Gastroesophageal sphincter (tissue), 4 donors: ENCODE measurements at regions not wholly inside any gene's neighbourhood (a gene's known extent, or its start where the extent isn't known, plus 50 kb on each side); places are given as distances from the start of the nearest gene placed in this dataset.

Source experiments
- ATAC-seq: fragments of 150-250 bp; one replicate; pipeline ENCODE4 v1.9.1; 2016; ENCODE audit warnings: mild to moderate bottlenecking, moderate library complexity
- H3K27ac ChIP-seq, 4 donors: fragments of 200-600 bp; sonication (generic) in 3 of 4; 1 replicate in 3 of 4; 2 replicates in 1 of 4; pipeline ENCODE4 v1.5.1; 2016 to 2019
- H3K27me3 ChIP-seq: fragments of 200-600 bp; sonication (generic); one replicate; pipeline ENCODE4 v1.5.1; 2019
- H3K36me3 ChIP-seq, 2 donors: fragments of 200-600 bp; sonication (generic); one replicate each; pipeline ENCODE4 v1.5.1; 2019; ENCODE audit warnings: control low read depth in 1 of 2
- H3K4me1 ChIP-seq, 3 donors: fragments of 200-600 bp; sonication (generic); 1 replicate in 2 of 3; 2 replicates in 1 of 3; pipeline ENCODE4 v1.5.1; 2016 to 2019; ENCODE audit warnings: control low read depth in 2 of 3
- H3K4me3 ChIP-seq, 2 donors: fragments of 200-600 bp; sonication (generic); one replicate each; pipeline ENCODE4 v1.5.1; 2019; ENCODE audit warnings: mild to moderate bottlenecking in 1 of 2, moderate library complexity in 1 of 2
- H3K9me3 ChIP-seq, 3 donors: fragments of 200-600 bp; sonication (generic); one replicate each; pipeline ENCODE4 v1.5.1; 2017 to 2019; ENCODE audit warnings: control low read depth in 2 of 3
- EP300 ChIP-seq: sonication (generic); formaldehyde crosslinking; IDR thresholded peaks from one replicate; pipeline ENCODE4 v1.6.1; 2017; ENCODE audit warnings: antibody characterized with exemption, mild to moderate bottlenecking
- POLR2A ChIP-seq, 2 donors: fragments of 450-650 bp; IDR thresholded peaks; one replicate each; pipeline ENCODE4 v1.6.1; 2017; ENCODE audit warnings: antibody characterized with exemption in 2 of 2, mild to moderate bottlenecking in 2 of 2, moderate library complexity in 1 of 2
- POLR2AphosphoS5 ChIP-seq: sonication (generic); formaldehyde crosslinking; IDR thresholded peaks from one replicate; pipeline ENCODE4 v1.6.1; 2017; ENCODE audit warnings: antibody characterized with exemption
- WGBS, 2 donors: methylation state at CpG; one replicate each; pipeline ENCODE4 v1.1.5; 2018; ENCODE audit warnings: low coverage in 1 of 2; 5-methylcytosine and 5-hydroxymethylcytosine counted together
- TF ChIP-seq, protein P1 (sequence below), 4 experiments: fragments of 200-600 bp in 2 of 4; fragments of 450-650 bp in 2 of 4; sonication (generic) in 1 of 4; IDR thresholded peaks; one replicate each; pipeline ENCODE4 v1.5.1; 2017 to 2019; ENCODE audit warnings: antibody characterized with exemption in 4 of 4, mild to moderate bottlenecking in 2 of 4, moderate library complexity in 2 of 4

- Histone ChIP-seq H3K4me3 (no peak overlapping the region), H3K9me3 (peaks cover 0 to 25% (median 0%) of the 10 kb centered on the region in 3 donors), H3K27me3 (no peaks in the 10 kb centered on the region), H3K36me3 (no peaks in the 10 kb centered on the region), H3K27ac (no peak overlapping the region), H3K4me1 (no peaks in the 10 kb centered on the region)
- TF ChIP-seq POLR2AphosphoS5 (no peak), EP300 (no peak), POLR2A (IDR thresholded peaks at IDR 0.05) (no peak)
- TF ChIP-seq, protein P1, sequence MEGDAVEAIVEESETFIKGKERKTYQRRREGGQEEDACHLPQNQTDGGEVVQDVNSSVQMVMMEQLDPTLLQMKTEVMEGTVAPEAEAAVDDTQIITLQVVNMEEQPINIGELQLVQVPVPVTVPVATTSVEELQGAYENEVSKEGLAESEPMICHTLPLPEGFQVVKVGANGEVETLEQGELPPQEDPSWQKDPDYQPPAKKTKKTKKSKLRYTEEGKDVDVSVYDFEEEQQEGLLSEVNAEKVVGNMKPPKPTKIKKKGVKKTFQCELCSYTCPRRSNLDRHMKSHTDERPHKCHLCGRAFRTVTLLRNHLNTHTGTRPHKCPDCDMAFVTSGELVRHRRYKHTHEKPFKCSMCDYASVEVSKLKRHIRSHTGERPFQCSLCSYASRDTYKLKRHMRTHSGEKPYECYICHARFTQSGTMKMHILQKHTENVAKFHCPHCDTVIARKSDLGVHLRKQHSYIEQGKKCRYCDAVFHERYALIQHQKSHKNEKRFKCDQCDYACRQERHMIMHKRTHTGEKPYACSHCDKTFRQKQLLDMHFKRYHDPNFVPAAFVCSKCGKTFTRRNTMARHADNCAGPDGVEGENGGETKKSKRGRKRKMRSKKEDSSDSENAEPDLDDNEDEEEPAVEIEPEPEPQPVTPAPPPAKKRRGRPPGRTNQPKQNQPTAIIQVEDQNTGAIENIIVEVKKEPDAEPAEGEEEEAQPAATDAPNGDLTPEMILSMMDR (IDR thresholded peaks at IDR 0.05), result no peak
- 88 to 99% methylated on average over 1 to 4 of the region's 4 CpGs for WGBS, 2 donors
- no peak for ATAC-seq
Measured at GRCh38 chr14:101325319-101325718, 236.0 kb upstream of the DIO3 start.

DNA sequence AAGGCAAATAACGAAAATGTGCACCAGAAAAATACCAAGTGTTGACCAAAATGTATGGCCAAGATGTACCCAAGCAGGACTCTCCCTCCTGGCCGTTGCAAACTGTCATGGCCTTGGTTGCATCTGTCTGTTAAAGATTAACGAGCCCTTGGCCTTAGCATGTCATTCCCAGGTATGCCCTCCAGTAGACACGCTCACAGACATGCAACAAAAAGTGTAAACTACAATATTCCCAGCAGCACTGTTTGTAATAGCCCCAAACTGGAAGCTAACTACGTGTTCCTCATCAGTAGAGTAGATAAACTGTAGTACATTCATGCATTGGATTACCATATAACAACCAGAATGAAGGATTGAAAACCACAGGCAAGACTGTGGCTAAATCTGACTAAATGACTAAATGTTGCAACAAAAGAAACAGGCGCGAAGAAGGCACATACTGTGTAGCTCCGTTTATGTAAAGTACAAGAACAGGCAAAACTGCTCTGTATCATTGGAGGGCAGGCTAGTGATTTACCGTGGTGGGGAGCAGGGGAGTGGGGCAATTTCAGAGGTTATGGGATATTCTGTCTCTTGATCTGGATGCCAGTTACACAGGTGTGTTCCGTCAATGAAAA lies 232.8 kb upstream of the DIO3 start:
- no peaks in the 10 kb centered on the region for H3K36me3 ChIP-seq
- WGBS, 2 donors, result 61 to 68% methylated on average over 9 to 10 of the region's 10 CpGs
- no peak overlapping the region for H3K4me3 ChIP-seq
- peaks cover 10% of the 10 kb centered on the region for H3K27me3 ChIP-seq
- ATAC-seq, result no peak
- H3K4me1 ChIP-seq, result no peaks in the 10 kb centered on the region
- H3K9me3 ChIP-seq, result peaks cover 0 to 16% (median 0%) of the 10 kb centered on the region in 3 donors
- no peak overlapping the region for H3K27ac ChIP-seq
- TF ChIP-seq EP300 (no peak), POLR2AphosphoS5 (no peak), POLR2A (IDR thresholded peaks at IDR 0.05) (no peak)
- TF ChIP-seq, protein P1 (IDR thresholded peaks at IDR 0.05), result no peak

GRCh38 chr14:101330416-101331140 lies 230.7 kb upstream of the DIO3 start:
- TF ChIP-seq EP300 (no peak), POLR2AphosphoS5 (no peak), POLR2A (IDR thresholded peaks at IDR 0.05) (no peak)
- TF ChIP-seq, protein P1 (IDR thresholded peaks at IDR 0.05), result no peak
- WGBS, 2 donors, result 63 to 83% methylated on average over 2 to 17 of the region's 22 CpGs
- no peak overlapping the region for H3K4me3 ChIP-seq
- peaks cover 21% of the 10 kb centered on the region for H3K27me3 ChIP-seq
- no peak overlapping the region for H3K27ac ChIP-seq
- no peaks in the 10 kb centered on the region for H3K9me3 ChIP-seq
- no peak for ATAC-seq
- H3K4me1 ChIP-seq, result no peaks in the 10 kb centered on the region
- H3K36me3 ChIP-seq, result no peaks in the 10 kb centered on the region

GRCh38 chr14:101331141-101331525 lies 230.2 kb upstream of the DIO3 start:
- ATAC-seq, result no peak

More at GRCh38 chr14:101331141-101331525, 230.2 kb upstream of the DIO3 start:
- H3K4me1 ChIP-seq, result peaks cover 0 to 4% (median 0%) of the 10 kb centered on the region in 3 donors
- TF ChIP-seq POLR2A (IDR thresholded peaks at IDR 0.05) (no peak), EP300 (no peak), POLR2AphosphoS5 (no peak)
- TF ChIP-seq, protein P1 (IDR thresholded peaks at IDR 0.05), result no peak
- peaks cover 21% of the 10 kb centered on the region for H3K27me3 ChIP-seq
- WGBS, 2 donors, result 84 to 96% methylated on average over 5 to 7 of the region's 10 CpGs
- no peaks in the 10 kb centered on the region for H3K9me3 ChIP-seq
- H3K27ac ChIP-seq, result no peak overlapping the region
- H3K4me3 ChIP-seq, result no peak overlapping the region
- no peaks in the 10 kb centered on the region for H3K36me3 ChIP-seq
